GM23338 (cell line): ENCODE measurements at regions not wholly inside any gene's neighbourhood (a gene's known extent, or its start where the extent isn't known, plus 50 kb on each side); places are given as distances from the start of the nearest gene placed in this dataset.

Experiments used
- ATAC-seq: fragments of 200-7000 bp; cut with Tn5 transposase; 3 replicates; pipeline ENCODE4 v1.9.1; 2020
- DNase-seq: peaks from one replicate; pipeline ENCODE4 v3.0.0-alpha.2; 2015; ENCODE audit warnings: low spot score
- H2AFZ ChIP-seq: fragments of 200-600 bp; sonication (generic); 2 replicates; pipeline ENCODE4 v1.8.0; 2016; ENCODE audit warnings: antibody characterized with exemption, mild to moderate bottlenecking, moderate library complexity
- H3F3A ChIP-seq: fragments of 200-600 bp; sonication (generic); replicated peaks from 2 replicates; pipeline ENCODE4 v1.8.0; 2017; ENCODE audit warnings: antibody characterized with exemption, mixed run types, low read depth
- H3K27ac ChIP-seq: fragments of 200-600 bp; sonication (generic); 2 replicates; pipeline ENCODE4 v1.6.1; 2016; ENCODE audit warnings: low read depth
- H3K27me3 ChIP-seq: fragments of 200-600 bp; sonication (generic); 2 replicates; pipeline ENCODE4 v1.8.0; 2016; ENCODE audit warnings: mild to moderate bottlenecking, mixed run types, moderate library complexity; ENCODE audit not compliant: insufficient read depth
- H3K36me3 ChIP-seq: fragments of 200-600 bp; sonication (generic); 2 replicates; pipeline ENCODE4 v1.8.0; 2016; ENCODE audit warnings: mild to moderate bottlenecking; ENCODE audit not compliant: insufficient read depth
- H3K4me1 ChIP-seq: fragments of 200-600 bp; sonication (generic); 2 replicates; pipeline ENCODE4 v1.8.0; 2016; ENCODE audit warnings: mild to moderate bottlenecking, moderate library complexity; ENCODE audit not compliant: insufficient read depth
- H3K4me2 ChIP-seq: fragments of 200-600 bp; sonication (generic); 2 replicates; pipeline ENCODE4 v1.7.1; 2017; ENCODE audit warnings: mixed run types
- H3K4me3 ChIP-seq: fragments of 200-600 bp; sonication (generic); 2 replicates; pipeline ENCODE4 v1.6.1; 2016; ENCODE audit warnings: mixed run types
- H3K79me2 ChIP-seq: fragments of 200-600 bp; sonication (generic); replicated peaks from 2 replicates; pipeline ENCODE4 v1.8.0; 2017; ENCODE audit warnings: mild to moderate bottlenecking; ENCODE audit not compliant: insufficient read depth
- H3K9me2 ChIP-seq: fragments of 200-600 bp; sonication (generic); 2 replicates; pipeline ENCODE4 v1.8.0; 2017; ENCODE audit not compliant: insufficient read depth
- H4K20me1 ChIP-seq: fragments of 200-600 bp; sonication (generic); replicated peaks from 2 replicates; pipeline ENCODE4 v1.8.0; 2017; ENCODE audit warnings: mild to moderate bottlenecking; ENCODE audit not compliant: insufficient read depth
- H3K27ac Mint-ChIP-seq: 2 replicates; pipeline ENCODE4 v1.8.0; 2020; ENCODE audit warnings: inconsistent platforms, mild to moderate bottlenecking, moderate library complexity, mixed read lengths
- H3K27me3 Mint-ChIP-seq: 3 replicates; pipeline ENCODE4 v1.8.0; 2022; ENCODE audit warnings: low read depth, mild to moderate bottlenecking, moderate library complexity, mixed read lengths, inconsistent platforms; ENCODE audit not compliant: insufficient read depth, poor library complexity
- H3K36me3 Mint-ChIP-seq: 3 replicates; pipeline ENCODE4 v1.8.0; 2021; ENCODE audit warnings: low read depth, mild to moderate bottlenecking, inconsistent platforms, moderate library complexity, mixed read lengths
- H3K4me1 Mint-ChIP-seq: 3 replicates; pipeline ENCODE4 v1.8.0; 2020; ENCODE audit warnings: mild to moderate bottlenecking, inconsistent platforms, mixed read lengths
- H3K4me3 Mint-ChIP-seq: 3 replicates; pipeline ENCODE4 v1.8.0; 2021; ENCODE audit warnings: moderate library complexity, mild to moderate bottlenecking, inconsistent platforms, mixed read lengths
- H3K9me3 Mint-ChIP-seq: 3 replicates; pipeline ENCODE4 v1.8.0; 2020; ENCODE audit warnings: moderate library complexity, mild to moderate bottlenecking, inconsistent platforms, mixed read lengths
- CTCF ChIP-seq, 2 experiments: fragments of 200-600 bp in 1 of 2; sonication (generic) in 1 of 2; conservative IDR thresholded peaks; 2 replicates each; pipeline versions ENCODE4 v1.5.1 to v1.6.1; 2016 to 2017; ENCODE audit warnings: antibody characterized with exemption in 2 of 2, low read depth in 2 of 2, mild to moderate bottlenecking in 2 of 2, moderate library complexity in 1 of 2
- EZH2phosphoT487 ChIP-seq: fragments of 200-600 bp; sonication (generic); IDR thresholded peaks from one replicate; pipeline ENCODE4 v1.8.1; 2018; ENCODE audit warnings: antibody characterized with exemption; ENCODE audit not compliant: unreplicated experiment
- JUNB ChIP-seq: IDR thresholded peaks from one replicate; pipeline ENCODE4 v1.6.1; 2016; ENCODE audit warnings: antibody characterized with exemption; ENCODE audit not compliant: unreplicated experiment
- NANOG ChIP-seq: IDR thresholded peaks from 2 replicates; pipeline ENCODE4 v1.6.1; 2016; ENCODE audit warnings: antibody characterized with exemption, borderline replicate concordance
- POLR2AphosphoS5 ChIP-seq: IDR thresholded peaks from 2 replicates; pipeline ENCODE4 v1.6.1; 2016; ENCODE audit warnings: antibody characterized with exemption, low read depth
- ZNF114 ChIP-seq: fragments of 250-450 bp; sonication (Bioruptor Pico); IDR thresholded peaks from 2 replicates; pipeline ENCODE4 v1.5.0; 2020; ENCODE audit warnings: mild to moderate bottlenecking, moderate library complexity
- ZNF331 ChIP-seq: fragments of 250-450 bp; sonication (Bioruptor Pico); IDR thresholded peaks from 2 replicates; pipeline ENCODE4 v1.5.0; 2020; ENCODE audit warnings: low read depth, mild to moderate bottlenecking, moderate library complexity
- ZNF462 ChIP-seq: fragments of 250-450 bp; sonication (Bioruptor Pico); IDR thresholded peaks from 2 replicates; pipeline ENCODE4 v1.5.0; 2020; ENCODE audit warnings: mild to moderate bottlenecking, moderate library complexity
- TF ChIP-seq, protein P1 (sequence below): IDR thresholded peaks from 2 replicates; pipeline ENCODE4 v1.6.1; 2016; ENCODE audit warnings: antibody characterized with exemption

- Histone ChIP-seq H4K20me1 (no peaks in the 10 kb centered on the region), H3K4me3 (no peak overlapping the region), H3K9me2 (no peaks in the 10 kb centered on the region), H2AFZ (no peak overlapping the region), H3K27ac (no peak overlapping the region), H3F3A (no peaks in the 10 kb centered on the region), H3K36me3 (no peaks in the 10 kb centered on the region), H3K27me3 (no peaks in the 10 kb centered on the region), H3K79me2 (no peaks in the 10 kb centered on the region), H3K4me2 (no peak overlapping the region), H3K4me1 (no peaks in the 10 kb centered on the region)
- ATAC-seq, result peak; percentile 77
- peaks cover 3% of the 10 kb centered on the region; the same call in 2 of the 3 replicates for H3K9me3 Mint-ChIP-seq
- no peak overlapping the region for H3K4me3 Mint-ChIP-seq
- H3K36me3 Mint-ChIP-seq, result peaks cover 3% of the 10 kb centered on the region; the same call in 2 of the 3 replicates
- H3K27me3 Mint-ChIP-seq, result no peaks in the 10 kb centered on the region
- no peaks in the 10 kb centered on the region for H3K4me1 Mint-ChIP-seq
- H3K27ac Mint-ChIP-seq, result no peak overlapping the region
- TF ChIP-seq, protein P1, sequence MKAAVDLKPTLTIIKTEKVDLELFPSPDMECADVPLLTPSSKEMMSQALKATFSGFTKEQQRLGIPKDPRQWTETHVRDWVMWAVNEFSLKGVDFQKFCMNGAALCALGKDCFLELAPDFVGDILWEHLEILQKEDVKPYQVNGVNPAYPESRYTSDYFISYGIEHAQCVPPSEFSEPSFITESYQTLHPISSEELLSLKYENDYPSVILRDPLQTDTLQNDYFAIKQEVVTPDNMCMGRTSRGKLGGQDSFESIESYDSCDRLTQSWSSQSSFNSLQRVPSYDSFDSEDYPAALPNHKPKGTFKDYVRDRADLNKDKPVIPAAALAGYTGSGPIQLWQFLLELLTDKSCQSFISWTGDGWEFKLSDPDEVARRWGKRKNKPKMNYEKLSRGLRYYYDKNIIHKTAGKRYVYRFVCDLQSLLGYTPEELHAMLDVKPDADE, result no peak
- no peak for TF ChIP-seq ZNF114
- TF ChIP-seq CTCF (conservative IDR thresholded peaks at IDR 0.05; ENCODE audit: low read depth in 2 of 2), result peak; percentile 59 to 72
- TF ChIP-seq NANOG, result no peak
- DNase-seq, result peak; percentile 64
Observed at GRCh38 chrX:33434256-33435092, 223.1 kb upstream of the DMD start.

DNA sequence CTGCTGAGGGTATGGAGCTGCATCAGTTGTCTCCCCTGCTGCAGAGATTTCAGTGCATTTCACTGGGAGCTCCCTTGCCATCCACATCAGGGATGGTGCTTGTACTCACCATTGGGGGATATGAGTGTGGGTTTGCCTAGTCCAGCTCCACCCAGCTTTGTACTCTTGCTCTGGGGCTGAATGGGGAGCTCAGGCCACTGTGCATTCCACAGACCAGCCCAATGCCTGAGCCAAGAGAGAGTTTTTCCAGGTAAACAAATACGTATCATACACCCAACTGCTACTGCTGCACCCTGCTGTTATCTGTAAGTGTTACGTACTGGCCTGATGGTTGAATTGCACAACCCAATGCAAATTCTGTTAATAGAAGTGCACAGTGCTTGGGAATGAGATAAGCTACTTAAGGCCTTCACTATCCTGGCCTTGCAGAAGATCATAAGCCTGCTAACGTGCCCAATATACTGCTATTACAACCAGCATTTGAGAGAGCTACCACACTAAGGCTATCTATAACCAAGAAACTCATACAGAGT is 205.0 kb upstream of the DMD start:
- H3F3A ChIP-seq, result no peaks in the 10 kb centered on the region
- Mint-ChIP-seq H3K4me1 (no peaks in the 10 kb centered on the region), H3K4me3 (no peak overlapping the region), H3K27ac (no peak overlapping the region), H3K36me3 (no peaks in the 10 kb centered on the region), H3K27me3 (no peaks in the 10 kb centered on the region), H3K9me3 (no peaks in the 10 kb centered on the region; the same call in 2 of the 3 replicates)
- H3K4me1 ChIP-seq, result no peaks in the 10 kb centered on the region
- no peak overlapping the region for H3K4me2 ChIP-seq
- no peak overlapping the region for H3K27ac ChIP-seq
- H4K20me1 ChIP-seq, result no peaks in the 10 kb centered on the region
- no peak for DNase-seq
- H3K9me2 ChIP-seq, result no peaks in the 10 kb centered on the region
- no peak overlapping the region for H3K4me3 ChIP-seq
- H3K36me3 ChIP-seq, result no peaks in the 10 kb centered on the region
- no peak overlapping the region for H2AFZ ChIP-seq
- H3K27me3 ChIP-seq, result no peaks in the 10 kb centered on the region
- no peaks in the 10 kb centered on the region for H3K79me2 ChIP-seq
- ATAC-seq, result no peak
- TF ChIP-seq ZNF331 (CRISPR knock-in tag), result no peak
- no peak for TF ChIP-seq POLR2AphosphoS5
- TF ChIP-seq JUNB, result no peak
- TF ChIP-seq CTCF (conservative IDR thresholded peaks at IDR 0.05; ENCODE audit: low read depth in 2 of 2), result no peak
- no peak for TF ChIP-seq ZNF462 (CRISPR knock-in tag)
- no peak for TF ChIP-seq EZH2phosphoT487
